Kidney epithelial cell (primary cell): ENCODE measurements at regions not wholly inside any gene's neighbourhood (a gene's known extent, or its start where the extent isn't known, plus 50 kb on each side); places are given as distances from the start of the nearest gene placed in this dataset.
"Not testable (repeated sequence)": the region's sequence is repeated elsewhere in the genome, so short reads cannot be mapped to it uniquely, and the experiment has no call there.

Source experiments
- DNase-seq: peaks from one replicate; pipeline ENCODE4 v3.0.0-alpha.2; 2010; ENCODE audit warnings: low read depth
- H3K27me3 ChIP-seq: 2 replicates; pipeline ENCODE4 v1.6.0; 2011; ENCODE audit warnings: low read length; ENCODE audit not compliant: control insufficient read depth, insufficient read depth
- H3K36me3 ChIP-seq: 2 replicates; pipeline ENCODE4 v1.5.1; 2011; ENCODE audit warnings: low read length; ENCODE audit not compliant: control insufficient read depth, insufficient read depth
- H3K4me3 ChIP-seq: 2 replicates; pipeline ENCODE4 v1.5.1; 2011; ENCODE audit warnings: low read depth, mild to moderate bottlenecking, control low read depth, low read length
- CTCF ChIP-seq: IDR thresholded peaks from 2 replicates; pipeline ENCODE4 v1.5.1; 2011; ENCODE audit warnings: mild to moderate bottlenecking, moderate library complexity, low read length, control low read depth, inconsistent platforms; ENCODE audit not compliant: insufficient read depth, poor library complexity, severe bottlenecking

GRCh38 chr1:118820864-118821263, 167.3 kb downstream of the TBX15 start:
- TF ChIP-seq CTCF, result no peak
- H3K4me3 ChIP-seq, result no peak overlapping the region
- H3K36me3 ChIP-seq, result no peaks in the 10 kb centered on the region
- DNase-seq, result no peak
- no peaks in the 10 kb centered on the region for H3K27me3 ChIP-seq

DNA sequence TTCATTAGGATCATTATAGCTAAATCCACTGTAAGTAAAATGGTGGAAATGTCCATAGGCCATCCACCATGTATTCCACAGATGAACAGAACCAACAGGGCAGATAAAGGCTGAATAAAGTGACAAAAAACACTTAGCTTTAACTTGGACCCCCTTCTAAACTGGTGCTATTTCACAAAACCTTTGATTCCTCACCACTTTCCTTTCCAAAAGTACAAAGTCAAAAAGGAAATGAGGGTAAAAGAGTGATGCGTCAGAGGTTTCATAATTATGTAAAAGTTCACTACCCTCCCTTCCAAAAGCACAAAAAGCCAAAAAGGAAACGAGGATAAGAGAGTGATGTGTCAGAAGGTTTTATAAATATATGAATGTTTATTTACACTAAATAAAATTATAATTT, 172.2 kb downstream of the TBX15 start:
- no peak for DNase-seq
- Histone ChIP-seq H3K27me3 (no peaks in the 10 kb centered on the region), H3K36me3 (no peaks in the 10 kb centered on the region), H3K4me3 (no peak overlapping the region)
- no peak for TF ChIP-seq CTCF

DNA sequence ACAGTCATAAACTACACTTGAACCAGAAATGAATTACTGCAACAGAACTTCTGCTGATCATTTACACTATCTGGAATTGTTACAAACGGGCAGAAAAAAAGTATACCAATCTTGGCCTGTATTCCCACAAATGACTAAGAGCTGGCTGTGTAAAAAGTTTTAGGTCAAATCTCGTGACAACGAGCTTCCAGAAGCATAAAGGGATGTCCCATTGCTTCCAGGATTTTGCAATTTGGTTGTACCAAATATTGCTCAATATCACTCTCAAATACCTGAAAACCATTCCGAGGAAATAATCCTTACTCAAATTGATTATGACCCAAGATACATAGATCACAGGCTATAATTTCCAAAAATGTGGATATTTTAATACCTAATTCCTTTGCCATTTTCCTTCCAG, 175.6 kb downstream of the TBX15 start:
- no peak for TF ChIP-seq CTCF
- DNase-seq, result no peak
- Histone ChIP-seq H3K27me3 (no peaks in the 10 kb centered on the region), H3K4me3 (no peak overlapping the region), H3K36me3 (no peaks in the 10 kb centered on the region)

DNA sequence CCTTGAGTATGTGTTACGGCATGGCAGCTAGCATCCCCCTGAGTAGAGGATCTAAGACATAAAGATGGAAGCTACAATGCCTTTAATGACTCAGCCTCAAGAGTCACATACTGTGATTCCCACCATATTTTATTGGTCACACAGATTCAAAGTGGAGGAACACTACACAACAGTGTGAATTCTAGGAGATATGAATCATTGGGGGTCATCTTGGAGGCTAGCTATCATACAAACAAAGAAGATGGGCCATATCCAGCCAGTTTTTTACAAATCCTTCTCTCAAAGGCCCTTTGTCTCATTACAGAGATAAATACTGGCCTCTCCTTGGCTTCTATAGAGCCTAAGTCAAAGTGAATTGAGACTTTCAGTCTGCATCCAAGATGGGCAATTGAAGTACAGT, 177.0 kb downstream of the TBX15 start:
- DNase-seq, result no peak
- Histone ChIP-seq H3K4me3 (no peak overlapping the region), H3K36me3 (no peaks in the 10 kb centered on the region), H3K27me3 (no peaks in the 10 kb centered on the region)
- TF ChIP-seq CTCF, result no peak

DNA sequence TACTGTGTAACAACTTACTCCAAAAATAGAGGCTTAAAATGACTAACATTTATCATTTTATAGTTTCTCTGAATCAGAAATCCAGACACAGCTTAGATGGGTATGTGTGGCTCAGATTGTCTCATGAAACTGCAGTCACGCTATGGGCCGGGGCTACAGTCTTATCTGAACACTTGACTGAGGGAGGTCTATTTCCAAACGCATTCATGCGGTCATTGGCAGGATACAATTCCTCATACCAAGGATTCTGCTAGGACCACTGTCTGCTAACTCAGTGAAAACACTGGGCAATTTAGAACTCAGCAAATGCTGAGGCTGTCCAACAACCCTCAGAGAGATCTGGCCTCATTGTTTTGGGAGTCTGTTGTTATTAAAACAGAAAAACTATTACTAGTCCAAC, 178.6 kb downstream of the TBX15 start:
- no peak for DNase-seq
- H3K36me3 ChIP-seq, result no peaks in the 10 kb centered on the region
- H3K27me3 ChIP-seq, result no peaks in the 10 kb centered on the region
- no peak for TF ChIP-seq CTCF
- H3K4me3 ChIP-seq, result no peak overlapping the region

GRCh38 chr1:118803128-118803527, 185.0 kb downstream of the TBX15 start:
- not testable (repeated sequence) for H3K36me3 ChIP-seq, H3K4me3 ChIP-seq, DNase-seq, H3K27me3 ChIP-seq
